Uterus (tissue), 2 donors: ENCODE measurements at regions not wholly inside any gene's neighbourhood (a gene's known extent, or its start where the extent isn't known, plus 50 kb on each side); places are given as distances from the start of the nearest gene placed in this dataset.

ENCODE experiments used
- POLR2A ChIP-seq, 2 donors: fragments of 450-650 bp; IDR thresholded peaks; one replicate each; pipeline ENCODE4 v1.6.1; 2016; ENCODE audit warnings: antibody characterized with exemption in 2 of 2, mild to moderate bottlenecking in 1 of 2, moderate library complexity in 1 of 2
- TF ChIP-seq, protein P1 (sequence below), 4 experiments: fragments of 200-600 bp in 2 of 4; fragments of 450-650 bp in 2 of 4; sonication (generic) in 2 of 4; IDR thresholded peaks; one replicate each; pipeline ENCODE4 v1.5.1; 2016 to 2019; ENCODE audit warnings: antibody characterized with exemption in 4 of 4, mild to moderate bottlenecking in 2 of 4, moderate library complexity in 1 of 4

- TF ChIP-seq, protein P1, sequence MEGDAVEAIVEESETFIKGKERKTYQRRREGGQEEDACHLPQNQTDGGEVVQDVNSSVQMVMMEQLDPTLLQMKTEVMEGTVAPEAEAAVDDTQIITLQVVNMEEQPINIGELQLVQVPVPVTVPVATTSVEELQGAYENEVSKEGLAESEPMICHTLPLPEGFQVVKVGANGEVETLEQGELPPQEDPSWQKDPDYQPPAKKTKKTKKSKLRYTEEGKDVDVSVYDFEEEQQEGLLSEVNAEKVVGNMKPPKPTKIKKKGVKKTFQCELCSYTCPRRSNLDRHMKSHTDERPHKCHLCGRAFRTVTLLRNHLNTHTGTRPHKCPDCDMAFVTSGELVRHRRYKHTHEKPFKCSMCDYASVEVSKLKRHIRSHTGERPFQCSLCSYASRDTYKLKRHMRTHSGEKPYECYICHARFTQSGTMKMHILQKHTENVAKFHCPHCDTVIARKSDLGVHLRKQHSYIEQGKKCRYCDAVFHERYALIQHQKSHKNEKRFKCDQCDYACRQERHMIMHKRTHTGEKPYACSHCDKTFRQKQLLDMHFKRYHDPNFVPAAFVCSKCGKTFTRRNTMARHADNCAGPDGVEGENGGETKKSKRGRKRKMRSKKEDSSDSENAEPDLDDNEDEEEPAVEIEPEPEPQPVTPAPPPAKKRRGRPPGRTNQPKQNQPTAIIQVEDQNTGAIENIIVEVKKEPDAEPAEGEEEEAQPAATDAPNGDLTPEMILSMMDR (IDR thresholded peaks at IDR 0.05) = no peak
- TF ChIP-seq POLR2A (IDR thresholded peaks at IDR 0.05) = no peak
Observed at GRCh38 chr22:47372111-47372581, 609.7 kb downstream of the TBC1D22A start.
